Breast epithelium (tissue), 3 donors: ENCODE measurements at regions not wholly inside any gene's neighbourhood (a gene's known extent, or its start where the extent isn't known, plus 50 kb on each side); places are given as distances from the start of the nearest gene placed in this dataset.

ENCODE experiments used
- CTCF ChIP-seq, 3 donors: fragments of 450-650 bp; IDR thresholded peaks; one replicate each; pipeline ENCODE4 v1.5.1; 2016 to 2017; ENCODE audit warnings: antibody characterized with exemption in 3 of 3, mild to moderate bottlenecking in 3 of 3, moderate library complexity in 3 of 3
- POLR2AphosphoS5 ChIP-seq, 3 donors: sonication (generic); formaldehyde crosslinking; IDR thresholded peaks; one replicate each; pipeline ENCODE4 v1.6.1; 2017; ENCODE audit warnings: antibody characterized with exemption in 3 of 3

GRCh38 chr9:119095072-119095471 lies 274.2 kb downstream of the BRINP1 start:
- TF ChIP-seq POLR2AphosphoS5 (IDR thresholded peaks at IDR 0.05) (no peak), CTCF (IDR thresholded peaks at IDR 0.05) (no peak)
